ENCODE measurements at regions not wholly inside any gene's neighbourhood (a gene's known extent, or its start where the extent isn't known, plus 50 kb on each side); places are given as distances from the start of the nearest gene placed in this dataset.

DNA sequence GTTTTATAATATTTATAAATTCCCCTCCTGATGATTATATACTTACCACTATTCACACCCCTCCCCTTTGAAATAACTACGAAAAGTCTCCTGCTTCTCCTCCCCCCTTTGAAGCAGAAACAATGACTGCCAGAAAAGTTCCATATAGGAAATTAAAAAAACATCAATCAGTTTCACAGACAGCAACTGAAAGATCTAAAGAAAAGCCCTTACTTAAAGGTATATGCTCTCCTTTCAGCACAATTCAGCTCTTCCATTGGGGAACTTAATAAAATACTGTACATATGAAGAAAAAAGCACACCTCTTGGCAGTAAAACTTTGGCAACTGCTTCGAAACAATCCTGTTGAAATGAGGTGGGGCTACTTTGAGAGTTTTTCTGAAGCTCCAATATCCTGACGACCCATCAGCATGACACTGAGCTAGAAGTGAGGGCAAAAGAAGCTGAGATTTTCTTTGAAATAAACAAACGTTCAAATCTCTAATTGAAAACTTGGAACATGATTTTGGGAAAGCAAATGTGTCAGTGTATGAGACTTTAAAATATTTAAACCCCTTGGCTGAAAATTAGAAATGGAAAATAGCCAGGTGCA is 147.6 kb upstream of the RXFP2 start:
- TF ChIP-seq, protein P1, sequence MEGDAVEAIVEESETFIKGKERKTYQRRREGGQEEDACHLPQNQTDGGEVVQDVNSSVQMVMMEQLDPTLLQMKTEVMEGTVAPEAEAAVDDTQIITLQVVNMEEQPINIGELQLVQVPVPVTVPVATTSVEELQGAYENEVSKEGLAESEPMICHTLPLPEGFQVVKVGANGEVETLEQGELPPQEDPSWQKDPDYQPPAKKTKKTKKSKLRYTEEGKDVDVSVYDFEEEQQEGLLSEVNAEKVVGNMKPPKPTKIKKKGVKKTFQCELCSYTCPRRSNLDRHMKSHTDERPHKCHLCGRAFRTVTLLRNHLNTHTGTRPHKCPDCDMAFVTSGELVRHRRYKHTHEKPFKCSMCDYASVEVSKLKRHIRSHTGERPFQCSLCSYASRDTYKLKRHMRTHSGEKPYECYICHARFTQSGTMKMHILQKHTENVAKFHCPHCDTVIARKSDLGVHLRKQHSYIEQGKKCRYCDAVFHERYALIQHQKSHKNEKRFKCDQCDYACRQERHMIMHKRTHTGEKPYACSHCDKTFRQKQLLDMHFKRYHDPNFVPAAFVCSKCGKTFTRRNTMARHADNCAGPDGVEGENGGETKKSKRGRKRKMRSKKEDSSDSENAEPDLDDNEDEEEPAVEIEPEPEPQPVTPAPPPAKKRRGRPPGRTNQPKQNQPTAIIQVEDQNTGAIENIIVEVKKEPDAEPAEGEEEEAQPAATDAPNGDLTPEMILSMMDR (IDR thresholded peaks at IDR 0.05; ENCODE audit: low read depth, low read length, poor library complexity, severe bottlenecking), result no peak
- TF ChIP-seq EZH2phosphoT487 (IDR thresholded peaks at IDR 0.05; ENCODE audit: borderline replicate concordance, low read length), result no peak
